Activated CD4-positive, alpha-beta T cell treated with anti-CD3 and anti-CD28 coated beads, Interleukin-2, amount 10 ng/mL, durations not matched to agents 7 days and 5 days (primary cell): ENCODE measurements at regions not wholly inside any gene's neighbourhood (a gene's known extent, or its start where the extent isn't known, plus 50 kb on each side); places are given as distances from the start of the nearest gene placed in this dataset.

ENCODE experiments used
- CTCF ChIA-PET: fragments of 350-600 bp; sonication (Branson Sonifier 250); formaldehyde crosslinking; loops from one replicate; lab custom pipeline; 2021; ENCODE audit warnings: antibody characterized with exemption; lab: Charles Lee
- POLR2A ChIA-PET: fragments of 350-600 bp; sonication (Branson Sonifier 250); formaldehyde crosslinking; loops from one replicate; lab custom pipeline; 2021; ENCODE audit warnings: antibody characterized with exemption; lab: Charles Lee
- DNase-seq: peaks from one replicate; pipeline ENCODE4 v3.0.0-alpha.2; 2020
- H3K27ac Mint-ChIP-seq: one replicate; pipeline ENCODE4 v1.8.0; 2021; ENCODE audit warnings: mild to moderate bottlenecking, moderate library complexity, mixed read lengths
- H3K27me3 Mint-ChIP-seq: one replicate; pipeline ENCODE4 v1.8.0; 2021; ENCODE audit warnings: mixed read lengths
- H3K36me3 Mint-ChIP-seq: one replicate; pipeline ENCODE4 v1.8.0; 2021; ENCODE audit warnings: low read depth, mixed read lengths
- H3K4me1 Mint-ChIP-seq: one replicate; pipeline ENCODE4 v1.8.0; 2021; ENCODE audit warnings: mixed read lengths
- H3K4me3 Mint-ChIP-seq: one replicate; pipeline ENCODE4 v1.8.0; 2021; ENCODE audit warnings: mild to moderate bottlenecking, moderate library complexity, mixed read lengths
- H3K9me3 Mint-ChIP-seq: one replicate; pipeline ENCODE4 v1.8.0; 2021; ENCODE audit warnings: mixed read lengths

- H3K4me3 Mint-ChIP-seq: no peak overlapping the region
- no peak overlapping the region for H3K27ac Mint-ChIP-seq
- H3K36me3 Mint-ChIP-seq: no peaks in the 10 kb centered on the region
- H3K4me1 Mint-ChIP-seq: no peaks in the 10 kb centered on the region
- H3K9me3 Mint-ChIP-seq: peaks cover 8% of the 10 kb centered on the region
- no peak for DNase-seq
- H3K27me3 Mint-ChIP-seq: no peaks in the 10 kb centered on the region
- ChIA-PET CTCF (no interaction called here), POLR2A (no interaction called here)
Observed at GRCh38 chr4:164538097-164538496, 215.8 kb upstream of the SMIM31 start.

- Mint-ChIP-seq H3K27me3 (no peaks in the 10 kb centered on the region), H3K27ac (no peak overlapping the region), H3K36me3 (no peaks in the 10 kb centered on the region), H3K9me3 (peaks cover 11% of the 10 kb centered on the region), H3K4me1 (no peaks in the 10 kb centered on the region), H3K4me3 (no peak overlapping the region)
- DNase-seq: no peak
- ChIA-PET POLR2A (no interaction called here), CTCF (no interaction called here)
Observed at GRCh38 chr4:164540987-164541386, 212.9 kb upstream of the SMIM31 start.

- no peak for DNase-seq
- H3K36me3 Mint-ChIP-seq: no peaks in the 10 kb centered on the region
- ChIA-PET POLR2A (no interaction called here), CTCF (no interaction called here)
- peaks cover 11% of the 10 kb centered on the region for H3K9me3 Mint-ChIP-seq
- no peak overlapping the region for H3K27ac Mint-ChIP-seq
- H3K27me3 Mint-ChIP-seq: no peaks in the 10 kb centered on the region
- no peak overlapping the region for H3K4me3 Mint-ChIP-seq
- no peaks in the 10 kb centered on the region for H3K4me1 Mint-ChIP-seq
Observed at GRCh38 chr4:164542431-164542830, 211.5 kb upstream of the SMIM31 start.

- POLR2A ChIA-PET: no interaction called here
- Mint-ChIP-seq H3K27me3 (no peaks in the 10 kb centered on the region), H3K4me3 (no peak overlapping the region)
Observed at GRCh38 chr4:164550989-164551712, 202.8 kb upstream of the SMIM31 start.

GRCh38 chr4:164551713-164552040 is 202.3 kb upstream of the SMIM31 start:
- H3K4me3 Mint-ChIP-seq: no peak overlapping the region

More at GRCh38 chr4:164550989-164551712, 202.8 kb upstream of the SMIM31 start:
- no peaks in the 10 kb centered on the region for H3K36me3 Mint-ChIP-seq
- no peaks in the 10 kb centered on the region for H3K4me1 Mint-ChIP-seq
- no peak for DNase-seq
- no peak overlapping the region for H3K27ac Mint-ChIP-seq
- CTCF ChIA-PET: no interaction called here
- no peaks in the 10 kb centered on the region for H3K9me3 Mint-ChIP-seq

GRCh38 chr4:164571593-164572390 is 182.1 kb upstream of the SMIM31 start:
- ChIA-PET CTCF (no interaction called here), POLR2A (interaction anchor here (0.6 kb wide), 1 partner anchor 23 kb away, joined by 4 read pairs; no protein-coding TSS in a partner anchor)
- no peak for DNase-seq
- no peak overlapping the region for H3K27ac Mint-ChIP-seq
- no peak overlapping the region for H3K4me3 Mint-ChIP-seq
- no peaks in the 10 kb centered on the region for H3K36me3 Mint-ChIP-seq
- H3K9me3 Mint-ChIP-seq: no peaks in the 10 kb centered on the region
- no peaks in the 10 kb centered on the region for H3K4me1 Mint-ChIP-seq
- H3K27me3 Mint-ChIP-seq: no peaks in the 10 kb centered on the region

More at GRCh38 chr4:164551713-164552040, 202.3 kb upstream of the SMIM31 start:
- Mint-ChIP-seq H3K9me3 (no peaks in the 10 kb centered on the region), H3K27me3 (no peaks in the 10 kb centered on the region), H3K4me1 (no peaks in the 10 kb centered on the region), H3K36me3 (no peaks in the 10 kb centered on the region), H3K27ac (no peak overlapping the region)
- no peak for DNase-seq
- ChIA-PET POLR2A (no interaction called here), CTCF (no interaction called here)

GRCh38 chr4:164572877-164573279 is 181.1 kb upstream of the SMIM31 start:
- H3K27me3 Mint-ChIP-seq: no peaks in the 10 kb centered on the region
- H3K27ac Mint-ChIP-seq: no peak overlapping the region
- no peaks in the 10 kb centered on the region for H3K9me3 Mint-ChIP-seq
- ChIA-PET POLR2A (no interaction called here), CTCF (no interaction called here)
- DNase-seq: no peak
- H3K4me3 Mint-ChIP-seq: no peak overlapping the region
- no peaks in the 10 kb centered on the region for H3K4me1 Mint-ChIP-seq
- H3K36me3 Mint-ChIP-seq: no peaks in the 10 kb centered on the region

GRCh38 chr4:164575861-164576260 is 178.1 kb upstream of the SMIM31 start:
- Mint-ChIP-seq H3K36me3 (no peaks in the 10 kb centered on the region), H3K4me3 (no peak overlapping the region), H3K27ac (no peak overlapping the region), H3K9me3 (no peaks in the 10 kb centered on the region), H3K4me1 (no peaks in the 10 kb centered on the region), H3K27me3 (no peaks in the 10 kb centered on the region)
- DNase-seq: no peak
- ChIA-PET POLR2A (no interaction called here), CTCF (no interaction called here)

GRCh38 chr4:164579270-164579942 is 174.5 kb upstream of the SMIM31 start:
- ChIA-PET POLR2A (no interaction called here), CTCF (no interaction called here)
- Mint-ChIP-seq H3K27ac (no peak overlapping the region), H3K27me3 (no peaks in the 10 kb centered on the region), H3K4me3 (no peak overlapping the region), H3K36me3 (no peaks in the 10 kb centered on the region), H3K4me1 (no peaks in the 10 kb centered on the region), H3K9me3 (no peaks in the 10 kb centered on the region)
- no peak for DNase-seq

GRCh38 chr4:164591666-164592065 is 162.3 kb upstream of the SMIM31 start:
- H3K4me3 Mint-ChIP-seq: no peak overlapping the region
- DNase-seq: no peak
- H3K27me3 Mint-ChIP-seq: no peaks in the 10 kb centered on the region
- no peaks in the 10 kb centered on the region for H3K36me3 Mint-ChIP-seq
- H3K4me1 Mint-ChIP-seq: no peaks in the 10 kb centered on the region
- ChIA-PET POLR2A (no interaction called here), CTCF (no interaction called here)
- no peaks in the 10 kb centered on the region for H3K9me3 Mint-ChIP-seq
- no peak overlapping the region for H3K27ac Mint-ChIP-seq

- H3K9me3 Mint-ChIP-seq: no peaks in the 10 kb centered on the region
- ChIA-PET POLR2A (no interaction called here), CTCF (no interaction called here)
- H3K27ac Mint-ChIP-seq: no peak overlapping the region
- no peaks in the 10 kb centered on the region for H3K27me3 Mint-ChIP-seq
- no peaks in the 10 kb centered on the region for H3K4me1 Mint-ChIP-seq
- no peak overlapping the region for H3K4me3 Mint-ChIP-seq
- H3K36me3 Mint-ChIP-seq: no peaks in the 10 kb centered on the region
- DNase-seq: no peak
Observed at GRCh38 chr4:164595751-164596150, 158.2 kb upstream of the SMIM31 start.

- POLR2A ChIA-PET: no interaction called here
- Mint-ChIP-seq H3K36me3 (no peaks in the 10 kb centered on the region), H3K4me3 (no peak overlapping the region), H3K27ac (no peak overlapping the region), H3K9me3 (no peaks in the 10 kb centered on the region), H3K27me3 (no peaks in the 10 kb centered on the region), H3K4me1 (no peaks in the 10 kb centered on the region)
- DNase-seq: no peak
- CTCF ChIA-PET: no interaction called here
Observed at GRCh38 chr4:164596318-164596878, 157.5 kb upstream of the SMIM31 start.

GRCh38 chr4:164596927-164597326 is 157.0 kb upstream of the SMIM31 start:
- Mint-ChIP-seq H3K27me3 (no peaks in the 10 kb centered on the region), H3K9me3 (peaks cover 5% of the 10 kb centered on the region), H3K4me1 (no peaks in the 10 kb centered on the region), H3K36me3 (no peaks in the 10 kb centered on the region), H3K27ac (no peak overlapping the region), H3K4me3 (no peak overlapping the region)
- ChIA-PET CTCF (no interaction called here), POLR2A (no interaction called here)
- no peak for DNase-seq
